ENCODE measurements at regions not wholly inside any gene's neighbourhood (a gene's known extent, or its start where the extent isn't known, plus 50 kb on each side); places are given as distances from the start of the nearest gene placed in this dataset.

DNA sequence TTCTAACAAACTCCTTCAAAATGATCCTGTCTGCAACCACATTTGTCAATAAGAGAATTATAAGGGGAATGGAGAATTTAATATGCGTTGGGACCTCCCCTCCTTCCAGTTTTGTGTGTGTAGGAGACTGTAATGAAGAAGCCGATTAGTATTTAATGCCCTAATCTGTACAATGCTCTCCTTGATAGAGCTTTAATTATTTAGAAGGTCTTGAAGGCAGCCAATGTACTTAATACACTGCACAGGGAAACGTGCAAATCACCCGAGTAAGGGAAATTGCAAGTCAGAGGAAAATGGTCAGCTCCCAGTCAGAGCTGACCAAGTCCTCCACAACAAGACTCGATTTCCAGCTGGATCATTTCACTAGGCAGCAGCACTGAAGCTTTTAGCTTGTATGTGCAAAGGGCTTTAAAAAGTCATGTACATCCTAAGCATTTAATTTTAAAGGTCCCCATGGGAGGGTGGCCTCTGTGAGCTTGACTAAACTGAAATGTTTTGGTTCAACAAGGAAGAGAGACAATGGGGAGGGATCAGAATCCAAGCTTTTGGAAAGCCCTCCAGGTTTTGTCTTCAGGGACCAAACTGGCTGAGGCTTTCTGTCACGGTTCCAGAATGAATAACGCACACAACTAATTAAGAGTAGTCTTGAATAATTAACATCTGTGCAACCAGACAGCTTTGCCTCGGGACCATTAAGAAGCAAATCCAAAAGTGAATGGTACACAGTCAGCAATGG, 159.8 kb upstream of the MITF start:
- H4K20me1 ChIP-seq (ENCODE audit: insufficient read depth, low read length), result no peaks in the 10 kb centered on the region
- no peak for ATAC-seq (ENCODE audit: insufficient read depth, low read depth)

GRCh38 chr3:69569520-69569919, 169.7 kb upstream of the MITF start:
- H3K79me2 ChIP-seq (ENCODE audit: insufficient read depth, low read length), result no peaks in the 10 kb centered on the region
- no peak overlapping the region for H3K9ac ChIP-seq (ENCODE audit: low read depth, low read length)
- ATAC-seq (ENCODE audit: insufficient read depth, low read depth), result no peak
- DNase-seq, result no peak
- no peak overlapping the region for H3K4me3 ChIP-seq (ENCODE audit: low read depth in 1 of 2, low read length in 2 of 2)
- no peaks in the 10 kb centered on the region for H3K9me3 ChIP-seq (ENCODE audit: insufficient read depth, low read length, severe bottlenecking)
- no peaks in the 10 kb centered on the region for H3K27me3 ChIP-seq (ENCODE audit: insufficient read depth, low read length, poor library complexity)
- H3K36me3 ChIP-seq (ENCODE audit: insufficient read depth, low read length), result no peaks in the 10 kb centered on the region
- no peak overlapping the region for H3K4me2 ChIP-seq (ENCODE audit: insufficient read depth, low read length)
- H2AFZ ChIP-seq (ENCODE audit: low read depth, low read length), result no peak overlapping the region
- H4K20me1 ChIP-seq (ENCODE audit: insufficient read depth, low read length), result no peaks in the 10 kb centered on the region
- H3K27ac ChIP-seq (ENCODE audit: low read length), result no peak overlapping the region
- no peaks in the 10 kb centered on the region for H3K4me1 ChIP-seq (ENCODE audit: insufficient read depth, low read length)
- TF ChIP-seq EZH2 (IDR thresholded peaks at IDR 0.05; ENCODE audit: borderline replicate concordance, low read depth, low read length, severe bottlenecking), result no peak
- TF ChIP-seq, protein P1, sequence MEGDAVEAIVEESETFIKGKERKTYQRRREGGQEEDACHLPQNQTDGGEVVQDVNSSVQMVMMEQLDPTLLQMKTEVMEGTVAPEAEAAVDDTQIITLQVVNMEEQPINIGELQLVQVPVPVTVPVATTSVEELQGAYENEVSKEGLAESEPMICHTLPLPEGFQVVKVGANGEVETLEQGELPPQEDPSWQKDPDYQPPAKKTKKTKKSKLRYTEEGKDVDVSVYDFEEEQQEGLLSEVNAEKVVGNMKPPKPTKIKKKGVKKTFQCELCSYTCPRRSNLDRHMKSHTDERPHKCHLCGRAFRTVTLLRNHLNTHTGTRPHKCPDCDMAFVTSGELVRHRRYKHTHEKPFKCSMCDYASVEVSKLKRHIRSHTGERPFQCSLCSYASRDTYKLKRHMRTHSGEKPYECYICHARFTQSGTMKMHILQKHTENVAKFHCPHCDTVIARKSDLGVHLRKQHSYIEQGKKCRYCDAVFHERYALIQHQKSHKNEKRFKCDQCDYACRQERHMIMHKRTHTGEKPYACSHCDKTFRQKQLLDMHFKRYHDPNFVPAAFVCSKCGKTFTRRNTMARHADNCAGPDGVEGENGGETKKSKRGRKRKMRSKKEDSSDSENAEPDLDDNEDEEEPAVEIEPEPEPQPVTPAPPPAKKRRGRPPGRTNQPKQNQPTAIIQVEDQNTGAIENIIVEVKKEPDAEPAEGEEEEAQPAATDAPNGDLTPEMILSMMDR (IDR thresholded peaks at IDR 0.05; ENCODE audit: borderline replicate concordance, extremely low read depth, low read length, poor library complexity, severe bottlenecking), result no peak

More for the DNA sequence above, 159.8 kb upstream of the MITF start:
- Histone ChIP-seq H3K4me3 (ENCODE audit: low read depth in 1 of 2, low read length in 2 of 2) (no peak overlapping the region), H3K9me3 (ENCODE audit: insufficient read depth, low read length, severe bottlenecking) (no peaks in the 10 kb centered on the region), H3K79me2 (ENCODE audit: insufficient read depth, low read length) (no peaks in the 10 kb centered on the region), H3K36me3 (ENCODE audit: insufficient read depth, low read length) (no peaks in the 10 kb centered on the region), H3K27ac (ENCODE audit: low read length) (no peak overlapping the region), H2AFZ (ENCODE audit: low read depth, low read length) (no peak overlapping the region), H3K9ac (ENCODE audit: low read depth, low read length) (no peak overlapping the region), H3K27me3 (ENCODE audit: insufficient read depth, low read length, poor library complexity) (no peaks in the 10 kb centered on the region), H3K4me1 (ENCODE audit: insufficient read depth, low read length) (no peaks in the 10 kb centered on the region), H3K4me2 (ENCODE audit: insufficient read depth, low read length) (no peak overlapping the region)
- TF ChIP-seq, protein P1 (IDR thresholded peaks at IDR 0.05; ENCODE audit: borderline replicate concordance, extremely low read depth, low read length, poor library complexity, severe bottlenecking), result no peak
- TF ChIP-seq EZH2 (IDR thresholded peaks at IDR 0.05; ENCODE audit: borderline replicate concordance, low read depth, low read length, severe bottlenecking), result no peak
- DNase-seq, result no peak

- no peaks in the 10 kb centered on the region for H3K36me3 ChIP-seq (ENCODE audit: insufficient read depth, low read length)
- DNase-seq, result no peak
Measured at GRCh38 chr3:69568951-69569350, 170.3 kb upstream of the MITF start.

More at GRCh38 chr3:69568951-69569350, 170.3 kb upstream of the MITF start:
- H3K27ac ChIP-seq (ENCODE audit: low read length), result no peak overlapping the region
- no peak overlapping the region for H3K4me3 ChIP-seq (ENCODE audit: low read depth in 1 of 2, low read length in 2 of 2)
- no peaks in the 10 kb centered on the region for H3K9me3 ChIP-seq (ENCODE audit: insufficient read depth, low read length, severe bottlenecking)
- H3K4me1 ChIP-seq (ENCODE audit: insufficient read depth, low read length), result no peaks in the 10 kb centered on the region
- no peaks in the 10 kb centered on the region for H4K20me1 ChIP-seq (ENCODE audit: insufficient read depth, low read length)
- H2AFZ ChIP-seq (ENCODE audit: low read depth, low read length), result no peak overlapping the region
- no peak overlapping the region for H3K4me2 ChIP-seq (ENCODE audit: insufficient read depth, low read length)
- no peak for ATAC-seq (ENCODE audit: insufficient read depth, low read depth)
- H3K27me3 ChIP-seq (ENCODE audit: insufficient read depth, low read length, poor library complexity), result no peaks in the 10 kb centered on the region
- H3K79me2 ChIP-seq (ENCODE audit: insufficient read depth, low read length), result no peaks in the 10 kb centered on the region
- no peak overlapping the region for H3K9ac ChIP-seq (ENCODE audit: low read depth, low read length)
- TF ChIP-seq, protein P1 (IDR thresholded peaks at IDR 0.05; ENCODE audit: borderline replicate concordance, extremely low read depth, low read length, poor library complexity, severe bottlenecking), result no peak
- TF ChIP-seq EZH2 (IDR thresholded peaks at IDR 0.05; ENCODE audit: borderline replicate concordance, low read depth, low read length, severe bottlenecking), result no peak

Measured in DND-41 (cell line).